AG10803 (cell line): ENCODE measurements at regions not wholly inside any gene's neighbourhood (a gene's known extent, or its start where the extent isn't known, plus 50 kb on each side); places are given as distances from the start of the nearest gene placed in this dataset.
"Not testable (repeated sequence)": the region's sequence is repeated elsewhere in the genome, so short reads cannot be mapped to it uniquely, and the experiment has no call there.

ENCODE experiments used
- DNase-seq: peaks from one replicate; pipeline ENCODE4 v3.0.0; 2010; ENCODE audit warnings: low read depth
- H3K4me3 ChIP-seq: 2 replicates; pipeline ENCODE4 v1.5.1; 2011; ENCODE audit warnings: mild to moderate bottlenecking, low read length, control low read depth
- CTCF ChIP-seq: conservative IDR thresholded peaks from 2 replicates; pipeline ENCODE4 v1.5.1; 2011; ENCODE audit warnings: mild to moderate bottlenecking, low read length, control low read depth, inconsistent platforms

- no peak for TF ChIP-seq CTCF
- DNase-seq, result no peak
- H3K4me3 ChIP-seq, result no peak overlapping the region
Measured at GRCh38 chr17:27951872-27952271, 58.7 kb upstream of the LYRM9 start.

- no peak for TF ChIP-seq CTCF
- H3K4me3 ChIP-seq, result no peak overlapping the region
- DNase-seq, result no peak
Measured at GRCh38 chr17:27952366-27952765, 59.2 kb upstream of the LYRM9 start.

GRCh38 chr17:27954548-27955495, 61.7 kb upstream of the LYRM9 start:
- H3K4me3 ChIP-seq, result no peak overlapping the region
- TF ChIP-seq CTCF, result no peak
- DNase-seq, result no peak

GRCh38 chr17:27956601-27957445, 63.7 kb upstream of the LYRM9 start:
- no peak overlapping the region for H3K4me3 ChIP-seq
- peak; percentile 22 for DNase-seq
- TF ChIP-seq CTCF, result no peak

DNA sequence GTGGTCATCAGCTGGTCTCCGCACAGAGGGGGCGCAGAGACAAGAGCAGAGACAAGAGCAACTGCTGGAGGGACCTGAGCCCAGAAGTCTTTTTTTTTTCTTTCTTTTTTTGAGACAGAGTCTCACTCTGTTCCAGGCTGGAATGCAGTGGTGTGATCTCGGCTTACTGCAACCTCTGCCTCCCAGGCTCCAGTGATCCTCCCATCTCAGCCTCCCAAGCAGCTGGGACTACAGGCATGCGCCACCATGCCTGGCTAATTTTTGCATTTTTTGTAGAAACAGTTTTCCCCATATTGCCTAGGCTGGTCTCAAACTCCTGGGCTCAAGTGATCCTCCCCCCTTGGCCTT, 64.3 kb upstream of the LYRM9 start:
- not testable (repeated sequence) for DNase-seq

DNA sequence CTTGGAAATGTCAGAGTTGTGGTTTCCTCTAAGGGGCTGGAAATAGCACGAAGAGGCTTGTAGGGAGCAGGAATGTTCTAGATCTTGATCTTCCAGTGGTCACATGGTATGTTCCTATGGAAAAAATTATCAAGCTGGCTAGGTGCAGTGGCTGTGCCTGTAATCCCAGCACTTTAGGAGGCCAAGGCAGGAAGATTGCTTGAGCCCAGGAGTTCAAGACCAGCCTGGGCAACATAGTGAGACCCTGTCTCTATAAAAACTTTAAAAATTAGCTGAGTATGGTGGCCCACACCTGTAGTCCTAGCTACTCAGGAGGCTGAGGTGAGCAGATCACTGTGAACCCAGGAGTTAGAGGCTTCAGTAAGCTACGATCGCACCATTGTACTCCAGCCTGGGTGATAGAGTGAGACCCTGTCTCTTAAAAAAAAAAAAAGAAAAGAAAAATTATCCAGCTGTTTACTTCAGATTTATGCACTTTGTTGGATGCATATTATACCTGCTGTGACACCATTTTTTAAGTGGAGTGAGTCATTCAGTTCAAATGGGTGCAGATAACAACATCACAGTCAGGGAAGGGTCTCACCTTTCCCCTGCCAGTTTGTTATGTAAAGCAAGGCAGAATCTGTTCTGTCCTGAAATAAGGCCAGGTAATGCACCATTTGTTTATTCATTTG, 65.7 kb upstream of the LYRM9 start:
- no peak for DNase-seq
- no peak overlapping the region for H3K4me3 ChIP-seq
- TF ChIP-seq CTCF, result no peak

More for the DNA sequence above, 64.3 kb upstream of the LYRM9 start:
- H3K4me3 ChIP-seq, result not testable (repeated sequence)

GRCh38 chr17:27959382-27959709, 66.2 kb upstream of the LYRM9 start:
- no peak for DNase-seq
- TF ChIP-seq CTCF, result no peak
- H3K4me3 ChIP-seq, result no peak overlapping the region
